ENCODE measurements at regions not wholly inside any gene's neighbourhood (a gene's known extent, or its start where the extent isn't known, plus 50 kb on each side); places are given as distances from the start of the nearest gene placed in this dataset.
"Not testable (repeated sequence)": the region's sequence is repeated elsewhere in the genome, so short reads cannot be mapped to it uniquely, and the experiment has no call there.

GRCh38 chr5:110923971-110924370, 147.5 kb upstream of the TSLP start:
- no peak for DNase-seq (ENCODE audit: low spot score)

- no peak for DNase-seq (ENCODE audit: low spot score)
Observed at GRCh38 chr5:110925398-110925797, 146.1 kb upstream of the TSLP start.

GRCh38 chr5:110925916-110926315, 145.6 kb upstream of the TSLP start:
- DNase-seq (ENCODE audit: low spot score), result no peak

- no peak for DNase-seq (ENCODE audit: low spot score)
Observed at GRCh38 chr5:110932755-110933488, 138.6 kb upstream of the TSLP start.

- peak; percentile 16 for DNase-seq (ENCODE audit: low spot score)
Observed at GRCh38 chr5:110940136-110940535, 131.4 kb upstream of the TSLP start.

GRCh38 chr5:110945874-110946436, 125.6 kb upstream of the TSLP start:
- no peak for DNase-seq (ENCODE audit: low spot score)

GRCh38 chr5:110951373-110951791, 120.1 kb upstream of the TSLP start:
- no peak for DNase-seq (ENCODE audit: low spot score)

GRCh38 chr5:110956280-110956912, 115.1 kb upstream of the TSLP start:
- no peak for DNase-seq (ENCODE audit: low spot score)

GRCh38 chr5:110956913-110957813, 114.3 kb upstream of the TSLP start:
- no peak for DNase-seq (ENCODE audit: low spot score)

GRCh38 chr5:110957934-110958333, 113.6 kb upstream of the TSLP start:
- DNase-seq (ENCODE audit: low spot score), result peak; percentile 22

- DNase-seq (ENCODE audit: low spot score), result no peak
Observed at GRCh38 chr5:110963495-110963894, 108.0 kb upstream of the TSLP start.

- no peak for DNase-seq (ENCODE audit: low spot score)
Observed at GRCh38 chr5:110965773-110966581, 105.5 kb upstream of the TSLP start.

- DNase-seq (ENCODE audit: low spot score), result peak; percentile 11
Observed at GRCh38 chr5:110968246-110969005, 103.1 kb upstream of the TSLP start.

- DNase-seq (ENCODE audit: low spot score), result no peak
Observed at GRCh38 chr5:110969502-110969901, 102.0 kb upstream of the TSLP start.

GRCh38 chr5:110973510-110973909, 98.0 kb upstream of the TSLP start:
- DNase-seq (ENCODE audit: low spot score), result no peak

GRCh38 chr5:110977915-110978314, 93.6 kb upstream of the TSLP start:
- peak; percentile 24 for DNase-seq (ENCODE audit: low spot score)

- not testable (repeated sequence) for DNase-seq (ENCODE audit: low spot score)
Observed at GRCh38 chr5:110985882-110986281, 85.6 kb upstream of the TSLP start.

- not testable (repeated sequence) for DNase-seq (ENCODE audit: low spot score)
Observed at GRCh38 chr5:110987573-110987972, 83.9 kb upstream of the TSLP start.

GRCh38 chr5:110996742-110997141, 74.8 kb upstream of the TSLP start:
- no peak for DNase-seq (ENCODE audit: low spot score)

- DNase-seq (ENCODE audit: low spot score), result no peak
Observed at GRCh38 chr5:111002036-111002435, 69.5 kb upstream of the TSLP start.

- no peak for DNase-seq (ENCODE audit: low spot score)
Observed at GRCh38 chr5:111003623-111004022, 67.9 kb upstream of the TSLP start.
